ENCODE measurements at regions not wholly inside any gene's neighbourhood (a gene's known extent, or its start where the extent isn't known, plus 50 kb on each side); places are given as distances from the start of the nearest gene placed in this dataset.

- H3K27me3 ChIP-seq (ENCODE audit: insufficient read depth, low read depth) = no peaks in the 10 kb centered on the region
- H3K4me2 ChIP-seq = no peak overlapping the region
- no peaks in the 10 kb centered on the region for H4K20me1 ChIP-seq (ENCODE audit: insufficient read depth)
- no peak overlapping the region for H3K27ac ChIP-seq
- no peak overlapping the region for H2AFZ ChIP-seq (ENCODE audit: low read depth)
- no peak overlapping the region for H3K4me3 ChIP-seq (IDR thresholded peaks at IDR 0.05; ENCODE audit: insufficient read depth, low read depth, low read length)
- H3K79me2 ChIP-seq (ENCODE audit: insufficient read depth, low read depth) = no peaks in the 10 kb centered on the region
- H3K9ac ChIP-seq = no peak overlapping the region
- H3K4me1 ChIP-seq (ENCODE audit: low read depth, poor library complexity, severe bottlenecking) = no peaks in the 10 kb centered on the region
- TF ChIP-seq CTCF (conservative IDR thresholded peaks at IDR 0.05; ENCODE audit: low read depth, low read length) = no peak
- H3K36me3 ChIP-seq (ENCODE audit: insufficient read depth) = no peaks in the 10 kb centered on the region
Observed at GRCh38 chr5:29930316-29930715, 1263.2 kb upstream of the CDH6 start.

- Histone ChIP-seq H3K27me3 (ENCODE audit: insufficient read depth, low read depth) (no peaks in the 10 kb centered on the region), H3K27ac (no peak overlapping the region), H3K79me2 (ENCODE audit: insufficient read depth, low read depth) (no peaks in the 10 kb centered on the region), H3K9ac (no peak overlapping the region), H3K4me2 (no peak overlapping the region), H3K4me1 (ENCODE audit: low read depth, poor library complexity, severe bottlenecking) (no peaks in the 10 kb centered on the region), H4K20me1 (ENCODE audit: insufficient read depth) (no peaks in the 10 kb centered on the region), H2AFZ (ENCODE audit: low read depth) (no peak overlapping the region), H3K4me3 (IDR thresholded peaks at IDR 0.05; ENCODE audit: insufficient read depth, low read depth, low read length) (no peak overlapping the region), H3K36me3 (ENCODE audit: insufficient read depth) (no peaks in the 10 kb centered on the region)
- TF ChIP-seq CTCF (conservative IDR thresholded peaks at IDR 0.05; ENCODE audit: low read depth, low read length) = no peak
Observed at GRCh38 chr5:29924107-29924506, 1269.4 kb upstream of the CDH6 start.

- Histone ChIP-seq H3K27me3 (ENCODE audit: insufficient read depth, low read depth) (no peaks in the 10 kb centered on the region), H3K27ac (no peak overlapping the region), H3K9ac (no peak overlapping the region), H3K4me3 (IDR thresholded peaks at IDR 0.05; ENCODE audit: insufficient read depth, low read depth, low read length) (no peak overlapping the region), H3K4me2 (no peak overlapping the region), H3K79me2 (ENCODE audit: insufficient read depth, low read depth) (no peaks in the 10 kb centered on the region), H2AFZ (ENCODE audit: low read depth) (no peak overlapping the region), H3K36me3 (ENCODE audit: insufficient read depth) (no peaks in the 10 kb centered on the region), H3K4me1 (ENCODE audit: low read depth, poor library complexity, severe bottlenecking) (no peaks in the 10 kb centered on the region), H4K20me1 (ENCODE audit: insufficient read depth) (no peaks in the 10 kb centered on the region)
- no peak for TF ChIP-seq CTCF (conservative IDR thresholded peaks at IDR 0.05; ENCODE audit: low read depth, low read length)
Observed at GRCh38 chr5:29905626-29906353, 1287.7 kb upstream of the CDH6 start.

GRCh38 chr5:29902859-29903258 lies 1290.6 kb upstream of the CDH6 start:
- Histone ChIP-seq H3K4me2 (no peak overlapping the region), H3K4me3 (IDR thresholded peaks at IDR 0.05; ENCODE audit: insufficient read depth, low read depth, low read length) (no peak overlapping the region), H3K9ac (no peak overlapping the region), H2AFZ (ENCODE audit: low read depth) (no peak overlapping the region), H3K27me3 (ENCODE audit: insufficient read depth, low read depth) (no peaks in the 10 kb centered on the region), H3K27ac (no peak overlapping the region), H4K20me1 (ENCODE audit: insufficient read depth) (no peaks in the 10 kb centered on the region), H3K36me3 (ENCODE audit: insufficient read depth) (no peaks in the 10 kb centered on the region), H3K79me2 (ENCODE audit: insufficient read depth, low read depth) (no peaks in the 10 kb centered on the region), H3K4me1 (ENCODE audit: low read depth, poor library complexity, severe bottlenecking) (no peaks in the 10 kb centered on the region)
- TF ChIP-seq CTCF (conservative IDR thresholded peaks at IDR 0.05; ENCODE audit: low read depth, low read length) = no peak
